Esophagus mucosa (tissue), 1 donor: ENCODE measurements at regions not wholly inside any gene's neighbourhood (a gene's known extent, or its start where the extent isn't known, plus 50 kb on each side); places are given as distances from the start of the nearest gene placed in this dataset.
A peak's percentile ranks its signal among the peaks of the same experiment; 100 is the strongest.
"Not testable (repeated sequence)": the region's sequence is repeated elsewhere in the genome, so short reads cannot be mapped to it uniquely, and the experiment has no call there.

ENCODE experiments used
- ATAC-seq: fragments of 200-7000 bp; cut with Tn5 transposase; one replicate; pipeline ENCODE4 v1.9.1; 2020
- donor health status: DM: yes; HTN: yes; CAD: no.

DNA sequence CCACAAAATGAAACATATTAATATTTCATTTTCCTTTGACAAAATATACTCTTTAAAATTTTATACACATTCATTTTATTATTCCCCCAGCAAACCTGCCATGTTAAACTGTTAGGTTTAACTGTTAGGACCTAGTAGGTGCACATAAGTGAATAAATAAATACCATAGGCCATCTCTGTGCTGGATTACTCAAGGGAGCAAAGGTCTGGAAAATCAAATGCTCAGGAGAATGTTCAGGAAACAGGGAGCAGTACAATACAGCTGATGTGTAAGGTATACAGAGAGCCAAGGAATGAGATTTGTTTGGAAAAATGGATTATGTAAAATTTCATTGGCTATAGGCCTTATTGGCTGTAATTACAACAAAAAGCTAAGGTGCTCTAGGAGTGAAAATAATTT is 339.3 kb downstream of the BCKDHB start:
- no peak for ATAC-seq

DNA sequence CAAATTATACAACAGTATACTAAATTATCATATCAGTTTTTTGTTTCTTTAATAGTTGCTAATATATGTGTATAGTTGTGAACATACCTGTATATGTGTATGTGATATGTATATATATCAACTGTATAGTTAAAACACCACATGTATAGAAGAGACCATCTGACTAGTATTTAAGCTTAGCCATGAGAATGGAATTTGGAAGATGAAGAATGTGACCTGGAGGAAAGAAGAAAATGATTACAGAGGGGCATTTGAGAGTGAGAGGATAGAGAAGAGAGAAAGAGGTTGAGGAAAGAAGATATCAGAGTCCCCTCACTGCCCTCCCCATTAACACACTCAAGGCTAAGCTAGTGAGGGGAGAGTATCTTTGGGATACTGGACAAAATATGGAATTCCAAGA is 335.9 kb downstream of the BCKDHB start:
- ATAC-seq: no peak

DNA sequence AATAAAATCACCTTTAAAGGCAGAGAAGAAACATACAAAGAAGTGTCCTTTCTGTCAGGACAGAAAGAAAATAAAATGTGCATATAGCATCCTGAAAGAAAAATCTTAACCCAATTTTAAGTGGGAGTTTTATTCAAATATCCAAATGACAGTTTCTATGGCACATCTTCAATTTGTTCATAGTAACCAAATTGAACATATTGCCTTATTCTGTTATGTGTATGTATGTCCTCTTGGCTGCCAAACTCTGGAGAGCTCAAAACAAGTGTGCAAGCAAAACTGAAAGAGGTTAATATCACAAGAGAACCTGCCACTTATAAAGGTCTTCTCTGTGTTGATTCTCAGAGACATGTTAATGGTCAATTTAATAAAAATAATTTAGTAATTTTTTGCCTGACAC is 334.7 kb downstream of the BCKDHB start:
- ATAC-seq: no peak

DNA sequence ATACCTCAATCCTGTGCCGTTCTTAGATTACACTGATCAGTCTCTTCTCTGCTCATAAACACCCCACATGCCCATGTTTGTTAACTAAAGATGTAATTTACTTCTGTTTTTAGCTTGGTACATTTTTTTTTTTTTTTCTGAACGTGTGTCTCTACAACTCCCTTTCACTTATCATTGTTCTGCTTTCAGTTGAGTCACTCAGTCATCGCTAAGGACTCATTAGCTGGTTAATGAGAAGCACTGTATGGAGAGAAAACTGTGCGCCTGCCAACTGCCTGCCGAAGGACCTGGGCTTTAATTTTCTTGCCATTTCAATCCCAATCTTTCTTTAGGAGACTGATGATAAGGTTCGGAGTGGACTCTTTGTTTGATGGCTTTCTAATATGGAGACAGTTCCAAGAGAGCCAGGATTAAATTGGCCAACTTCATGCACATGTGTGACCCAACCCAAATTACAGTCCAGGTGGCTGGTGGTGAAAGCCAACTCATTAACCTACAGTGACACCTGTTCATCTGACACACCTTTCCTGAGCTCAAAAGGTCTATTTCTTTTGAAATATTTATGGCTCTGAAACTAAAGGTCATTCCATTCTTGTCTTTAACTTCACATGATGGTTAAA is 334.1 kb downstream of the BCKDHB start:
- peak; percentile 47 for ATAC-seq

DNA sequence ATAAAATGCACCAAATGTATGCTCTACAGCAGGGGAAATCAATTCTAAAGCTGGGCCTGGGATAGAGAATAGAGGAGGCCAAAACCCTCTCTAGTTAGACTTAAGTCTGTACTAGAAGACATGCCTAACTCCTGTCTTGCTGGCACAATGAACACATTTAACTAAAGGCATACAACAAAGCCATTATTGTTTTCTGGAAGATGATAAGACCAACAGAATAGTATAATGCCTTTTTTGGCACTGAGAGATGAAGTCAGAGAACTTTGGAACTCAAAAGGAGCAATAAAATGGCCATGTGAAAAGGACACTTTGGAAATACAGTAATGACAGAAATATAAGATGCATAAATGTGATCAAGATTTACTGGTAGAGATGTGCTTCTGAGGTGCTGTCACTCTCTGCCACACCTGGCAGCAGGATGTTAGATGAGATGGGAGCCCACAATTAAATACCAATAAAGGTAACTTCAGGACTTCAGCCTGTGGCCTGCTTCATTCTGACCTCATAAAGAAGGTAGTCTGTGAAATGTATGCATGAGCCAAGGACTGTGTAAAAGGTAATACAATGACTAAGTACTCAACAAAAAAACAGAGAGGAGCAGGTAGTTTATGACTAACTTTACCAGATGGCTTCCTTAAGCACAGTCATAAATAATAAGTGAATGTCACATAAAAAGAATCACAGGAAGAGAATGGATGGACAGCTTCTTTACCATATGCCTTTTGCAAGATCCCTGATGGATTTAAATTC is 333.4 kb downstream of the BCKDHB start:
- ATAC-seq: peak; percentile 92

DNA sequence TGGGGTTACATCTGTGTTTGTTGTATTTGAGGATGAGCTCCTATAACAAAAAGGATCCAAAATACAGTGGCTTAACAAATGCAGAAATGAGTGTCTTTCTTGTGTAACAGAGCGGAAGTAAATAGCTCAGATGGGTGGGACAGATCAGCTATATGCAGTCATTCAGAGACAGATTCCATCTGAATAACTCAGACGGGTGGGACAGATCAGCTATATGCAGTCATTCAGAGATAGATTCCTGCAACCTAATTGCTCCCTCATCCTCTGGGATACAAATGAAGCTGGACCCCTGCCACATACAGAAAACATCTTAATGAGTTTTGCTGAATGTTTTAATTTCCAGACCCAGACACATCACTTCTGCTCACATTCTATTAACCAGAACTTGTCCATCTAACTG is 332.3 kb downstream of the BCKDHB start:
- peak; percentile 97 for ATAC-seq

DNA sequence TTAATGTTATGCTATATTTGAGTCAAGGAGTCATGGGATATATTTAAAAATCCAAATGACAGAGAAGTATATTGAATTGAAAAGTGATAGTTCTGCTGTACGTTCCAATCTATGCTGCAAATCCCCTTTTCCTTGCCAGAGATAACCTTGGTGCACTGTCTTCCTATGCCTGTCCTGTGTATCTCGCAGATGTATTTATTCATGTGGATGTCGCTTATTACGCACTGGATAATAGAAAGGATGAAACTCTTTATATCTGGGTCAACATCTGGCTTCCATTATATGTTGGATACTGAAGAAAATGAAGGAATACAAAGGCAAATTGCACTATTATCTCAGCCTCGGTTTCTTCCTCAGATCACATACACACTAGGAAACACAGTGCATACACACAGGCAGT is 331.3 kb downstream of the BCKDHB start:
- ATAC-seq: no peak

DNA sequence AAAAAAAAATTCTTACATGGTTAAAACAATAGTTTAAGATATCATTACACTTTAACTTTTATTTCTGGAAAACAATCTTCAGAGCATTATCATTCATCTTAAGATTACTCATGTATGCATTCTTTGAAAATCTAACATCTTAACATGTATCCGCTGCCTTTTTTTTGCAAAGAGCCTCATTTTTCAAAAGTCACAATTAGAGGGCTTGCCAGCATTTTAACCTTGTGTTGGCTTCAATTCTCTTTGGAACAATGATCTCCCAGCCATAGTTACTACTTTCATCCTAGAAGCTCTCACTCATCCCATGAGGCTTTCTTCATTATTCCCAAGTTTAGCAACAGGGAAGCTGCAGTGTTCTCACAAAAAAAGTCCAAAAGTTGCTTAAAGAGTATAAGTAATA is 330.8 kb downstream of the BCKDHB start:
- ATAC-seq: no peak

DNA sequence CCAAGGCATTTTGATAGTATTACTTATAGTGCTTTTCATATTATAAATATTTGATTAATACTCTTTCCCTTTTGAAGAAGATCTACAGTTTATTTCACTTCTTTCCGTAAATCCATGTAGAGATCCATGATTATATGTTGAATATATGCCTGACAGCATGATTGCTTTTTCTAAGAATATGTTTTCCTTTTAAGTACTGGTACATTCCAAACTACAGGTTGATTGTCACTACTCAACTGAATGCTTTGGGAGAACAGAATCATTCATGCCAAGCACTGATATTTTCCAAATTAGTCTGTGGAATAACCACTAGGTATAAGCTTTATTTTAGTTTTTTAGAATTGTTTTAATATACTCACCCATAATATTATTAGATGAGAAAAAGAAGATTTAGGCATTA is 330.2 kb downstream of the BCKDHB start:
- ATAC-seq: no peak

DNA sequence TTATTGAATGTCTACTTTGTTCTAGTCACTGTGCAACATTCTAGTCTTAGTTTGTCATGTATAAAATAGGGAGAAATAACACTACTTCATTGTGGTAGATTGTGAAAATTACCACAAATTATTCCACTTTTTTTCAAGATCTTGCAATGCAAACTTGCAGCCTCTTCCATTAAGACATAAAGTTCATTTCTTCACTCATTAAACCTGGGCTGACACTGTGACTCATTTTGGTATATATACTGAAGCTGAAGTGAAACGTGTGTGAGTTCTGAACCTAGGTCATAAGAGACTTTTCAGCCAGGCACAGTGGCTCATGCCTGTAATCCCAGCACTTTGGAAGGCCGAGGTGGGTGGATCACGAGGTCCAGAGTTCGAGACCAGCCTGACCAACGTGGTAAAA is 329.0 kb downstream of the BCKDHB start:
- ATAC-seq: no peak

DNA sequence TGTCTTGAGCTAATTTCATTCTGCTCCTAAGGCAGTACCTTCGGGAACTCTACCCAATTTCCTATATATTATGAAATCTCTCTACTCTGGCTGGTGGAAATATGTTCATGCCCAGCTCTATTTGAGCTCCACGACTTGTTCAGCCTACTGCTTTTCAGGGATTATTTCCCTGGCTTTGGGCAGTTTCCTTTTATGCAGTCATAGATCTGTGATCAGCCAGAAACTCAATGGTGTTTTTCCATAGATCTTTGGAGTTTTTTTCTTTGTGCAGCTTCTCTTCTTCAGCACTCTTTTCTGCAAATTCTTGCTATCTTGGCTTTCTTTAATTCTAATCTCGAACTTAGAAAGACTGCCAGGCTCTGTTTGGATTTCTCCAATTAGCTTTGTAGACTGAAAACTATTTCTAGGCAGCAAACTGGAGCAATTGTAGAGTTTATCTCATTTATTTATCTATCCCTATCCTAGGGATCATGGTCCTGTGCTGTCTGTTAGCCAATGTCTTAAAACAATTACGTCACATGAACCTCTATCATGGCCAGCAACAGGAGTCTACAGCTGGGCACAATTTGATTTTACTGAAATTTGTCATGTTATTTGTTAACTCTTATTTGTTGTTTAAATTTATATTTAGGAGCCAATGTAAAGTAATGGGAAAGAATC is 328.4 kb downstream of the BCKDHB start:
- ATAC-seq: no peak

DNA sequence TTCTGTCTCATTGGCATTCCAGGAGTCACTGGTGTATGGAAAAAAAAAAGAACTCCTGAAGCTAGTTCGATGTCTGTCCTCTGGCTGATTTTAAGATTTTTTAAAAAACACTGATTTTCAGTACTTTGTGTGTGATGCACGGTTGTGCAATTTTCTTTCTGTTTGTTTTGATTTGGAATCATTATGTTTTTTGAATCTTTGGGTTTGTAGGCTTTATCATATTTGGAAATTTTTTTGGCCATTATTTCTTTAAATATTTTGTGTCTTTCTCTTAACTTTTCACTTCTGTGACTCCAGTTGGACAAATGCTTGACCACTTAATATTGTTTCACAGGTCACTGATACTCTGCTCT is 327.2 kb downstream of the BCKDHB start:
- ATAC-seq: no peak

DNA sequence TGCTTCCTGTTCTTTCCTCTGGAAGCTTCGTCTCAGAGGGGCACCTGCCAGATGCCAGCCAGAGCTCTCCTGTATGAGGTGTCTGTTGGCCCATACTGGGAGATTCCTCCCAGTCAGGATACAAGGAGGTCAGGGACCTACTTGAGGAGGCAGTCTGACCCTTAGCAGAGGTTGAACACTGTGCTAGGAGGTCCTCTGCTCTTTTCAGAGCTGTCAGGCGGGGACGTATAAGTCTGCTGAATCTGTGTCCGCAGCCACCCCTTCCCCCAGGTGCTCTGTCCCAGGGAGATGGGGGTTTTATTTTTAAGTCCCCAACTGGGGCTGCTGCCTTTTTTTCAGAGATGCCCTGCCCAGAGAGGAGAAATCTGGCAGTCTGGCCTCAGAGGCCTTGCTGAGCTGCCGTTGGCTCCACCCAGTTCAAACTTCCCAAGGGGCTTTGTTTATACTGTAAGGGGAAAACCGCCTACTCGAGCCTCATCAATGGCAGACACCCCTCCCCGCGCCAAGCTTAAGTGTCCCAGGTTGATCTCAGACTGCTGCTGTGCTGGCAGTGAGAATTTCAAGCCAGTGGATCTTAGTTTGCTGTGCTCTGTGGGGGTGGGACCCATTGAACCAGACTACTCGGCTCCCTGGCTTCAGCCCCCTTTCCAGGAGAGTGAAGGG is 326.7 kb downstream of the BCKDHB start:
- ATAC-seq: no peak

DNA sequence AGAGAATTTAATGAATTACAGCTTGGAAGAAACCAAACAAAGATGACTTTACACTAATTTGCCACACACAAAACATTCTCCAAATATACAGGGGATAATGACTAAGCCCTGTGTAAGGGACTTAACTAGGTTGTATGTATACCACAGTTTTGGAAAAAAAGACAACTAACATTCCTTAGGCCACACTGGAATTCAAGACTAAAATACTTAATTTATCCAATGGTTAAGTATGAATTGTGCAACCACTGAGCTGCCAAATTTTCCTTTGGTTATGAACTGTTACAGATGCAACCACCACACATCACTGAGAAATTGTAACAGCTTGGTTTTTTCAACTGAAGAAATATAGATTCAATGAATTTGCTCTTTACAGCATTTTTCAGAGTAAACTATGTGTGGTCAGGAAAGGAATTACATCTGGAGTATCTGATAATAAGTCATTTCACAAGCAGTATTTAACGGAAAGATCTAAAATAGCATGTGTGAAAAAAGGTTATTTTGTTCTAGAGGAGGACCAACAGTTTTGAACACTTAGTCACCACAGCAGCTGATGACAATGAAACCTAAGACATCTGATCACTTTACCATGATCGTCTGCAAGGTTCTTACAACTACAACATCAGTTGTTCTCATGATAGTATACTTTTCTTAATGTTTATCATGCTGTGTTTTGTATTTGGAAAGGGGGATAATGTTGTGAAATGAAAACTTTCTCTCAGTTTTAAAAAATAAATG is 318.8 kb downstream of the BCKDHB start:
- no peak for ATAC-seq

DNA sequence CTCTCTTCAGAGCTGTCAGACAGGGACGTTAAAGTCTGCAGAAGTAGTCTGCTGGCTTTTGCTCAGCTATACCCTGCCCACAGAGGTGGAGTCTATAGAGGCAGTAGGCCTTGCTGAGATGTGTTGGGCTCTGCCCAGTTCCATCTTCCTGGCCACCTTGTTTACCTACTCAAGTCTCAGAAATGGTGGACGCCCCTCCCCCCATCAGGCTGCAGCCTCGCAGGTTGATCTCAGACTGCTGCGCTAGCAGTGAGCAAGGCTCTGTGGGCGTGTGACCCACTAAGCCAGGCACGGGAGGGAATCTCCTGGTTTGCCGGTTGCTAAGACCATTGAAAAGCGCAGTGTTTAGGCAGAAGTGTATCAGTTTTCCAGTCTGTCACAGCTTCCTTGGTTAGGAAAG is 305.0 kb downstream of the BCKDHB start:
- ATAC-seq: no peak

DNA sequence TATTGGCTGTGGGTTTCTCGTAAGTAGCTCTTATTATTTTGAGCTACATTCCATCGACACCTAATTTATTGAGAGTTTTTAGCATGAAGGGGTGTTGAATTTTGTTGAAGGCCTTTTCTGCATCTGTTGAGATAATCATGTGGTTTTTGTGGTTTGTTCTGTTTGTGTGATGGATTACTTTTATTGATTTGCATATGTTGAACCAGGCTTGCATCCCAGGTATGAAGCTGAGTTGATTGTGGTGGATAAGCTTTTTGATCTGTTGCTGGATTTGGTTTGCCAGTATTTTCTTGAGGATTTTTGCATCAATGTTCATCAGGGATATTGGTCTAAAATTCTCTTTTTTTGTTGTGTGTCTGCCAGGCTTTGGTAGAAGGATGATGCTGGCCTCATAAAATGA is 301.5 kb downstream of the BCKDHB start:
- not testable (repeated sequence) for ATAC-seq

DNA sequence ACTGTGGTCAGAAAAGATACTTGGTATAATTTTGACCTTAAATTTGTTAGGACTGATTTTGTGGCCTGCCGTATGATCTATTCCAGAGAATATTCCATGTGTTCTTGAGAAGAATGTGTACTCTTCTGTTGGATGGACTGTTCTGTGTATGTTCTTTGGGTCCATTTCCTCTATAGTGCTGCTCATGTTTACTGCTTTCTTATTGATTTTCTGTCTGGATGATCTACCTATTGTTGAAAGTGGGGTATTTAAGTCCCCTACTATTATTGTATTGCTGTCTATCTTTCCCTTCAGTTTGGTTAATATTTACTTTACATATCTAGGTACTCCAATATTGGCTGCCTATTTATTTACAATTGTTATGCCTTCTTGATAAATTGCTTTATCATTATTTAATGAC is 298.4 kb downstream of the BCKDHB start:
- no peak for ATAC-seq

DNA sequence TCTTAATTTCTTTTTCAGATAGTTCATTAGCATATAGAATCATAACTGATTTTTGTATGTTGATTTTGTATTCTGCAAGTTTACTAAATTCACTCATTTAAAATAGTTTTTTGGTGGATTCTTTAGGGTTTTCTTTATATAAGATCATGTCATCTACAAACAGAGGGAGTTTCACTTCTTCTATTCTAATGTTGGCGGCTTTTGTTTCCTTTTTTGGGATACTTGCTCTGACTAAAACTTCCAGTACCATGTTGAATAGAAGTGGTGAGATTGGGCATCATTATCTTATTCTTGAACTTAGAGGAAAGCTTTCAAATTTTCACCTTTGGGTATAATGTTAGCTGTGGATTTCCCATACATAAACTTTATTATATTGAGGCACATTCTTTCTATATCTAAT is 296.9 kb downstream of the BCKDHB start:
- ATAC-seq: no peak

DNA sequence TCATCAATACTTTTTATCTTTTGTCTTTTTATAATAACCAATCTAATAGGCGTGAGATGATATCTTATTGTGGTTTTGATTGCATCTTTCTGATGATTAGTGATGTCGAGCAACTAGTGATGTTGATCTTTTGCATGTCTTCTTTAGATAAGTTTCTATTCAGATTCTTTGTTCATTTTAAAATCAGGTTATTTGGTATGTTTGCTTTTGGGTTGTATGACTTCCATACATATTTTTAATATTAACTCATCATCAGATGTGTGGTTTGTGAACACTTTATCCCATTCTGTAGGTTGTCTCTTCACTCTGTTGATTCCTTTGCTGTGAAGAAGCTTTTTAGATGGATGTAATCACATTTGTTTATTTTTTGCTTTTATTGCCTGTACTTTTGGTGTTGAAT is 295.8 kb downstream of the BCKDHB start:
- ATAC-seq: no peak
